Pons (tissue), 1 donor: ENCODE measurements at regions not wholly inside any gene's neighbourhood (a gene's known extent, or its start where the extent isn't known, plus 50 kb on each side); places are given as distances from the start of the nearest gene placed in this dataset.

Experiments used
- DNase-seq: peaks from one replicate; pipeline ENCODE4 v3.0.0-alpha.2; 2016; ENCODE audit warnings: low spot score

GRCh38 chr12:53803194-53803593, 51.4 kb upstream of the CISTR start:
- DNase-seq, result no peak

- DNase-seq, result no peak
These were observed 51.9 kb upstream of the CISTR start for GRCh38 chr12:53803703-53804102.

DNA sequence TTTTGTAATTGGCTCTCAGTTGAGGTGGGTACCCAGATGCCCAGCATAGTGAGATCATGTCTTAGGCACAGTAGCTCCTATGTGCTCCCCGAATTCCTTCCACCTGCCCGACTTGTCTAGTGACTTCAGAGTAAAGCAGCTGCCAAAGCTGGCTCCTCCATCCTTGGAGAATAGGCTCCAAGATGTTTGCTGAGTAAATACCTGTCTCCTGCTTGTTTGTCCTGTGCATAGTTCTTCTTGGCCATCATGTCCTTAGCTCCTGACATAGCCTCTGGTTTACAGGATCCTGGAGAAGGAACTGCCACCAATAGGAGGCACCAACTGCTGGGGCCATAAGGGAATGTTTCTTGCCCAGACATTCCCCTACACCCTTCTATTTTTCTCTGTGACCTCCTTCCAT, 52.6 kb upstream of the CISTR start:
- DNase-seq, result no peak

GRCh38 chr12:53805067-53805466, 53.3 kb upstream of the CISTR start:
- DNase-seq, result no peak

DNA sequence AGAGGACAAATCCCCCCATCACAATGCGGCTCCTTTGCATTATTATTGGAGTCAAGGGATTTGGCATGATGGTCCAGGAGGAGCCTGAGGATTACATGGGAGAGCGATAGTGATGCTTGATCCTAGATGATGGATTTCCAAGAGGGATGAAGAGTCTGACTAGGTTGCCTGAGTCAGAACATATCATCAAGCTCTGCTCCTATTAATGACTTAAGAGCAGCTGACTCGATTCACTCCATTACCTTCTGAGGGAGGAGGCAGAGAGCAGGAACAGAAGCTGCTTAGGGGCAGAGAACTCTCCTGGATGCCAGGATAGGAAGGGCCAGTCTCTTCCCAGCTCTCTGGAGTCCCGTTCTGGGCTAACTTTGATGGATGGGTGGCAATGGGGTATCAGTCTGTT, 54.0 kb upstream of the CISTR start:
- DNase-seq, result no peak

DNA sequence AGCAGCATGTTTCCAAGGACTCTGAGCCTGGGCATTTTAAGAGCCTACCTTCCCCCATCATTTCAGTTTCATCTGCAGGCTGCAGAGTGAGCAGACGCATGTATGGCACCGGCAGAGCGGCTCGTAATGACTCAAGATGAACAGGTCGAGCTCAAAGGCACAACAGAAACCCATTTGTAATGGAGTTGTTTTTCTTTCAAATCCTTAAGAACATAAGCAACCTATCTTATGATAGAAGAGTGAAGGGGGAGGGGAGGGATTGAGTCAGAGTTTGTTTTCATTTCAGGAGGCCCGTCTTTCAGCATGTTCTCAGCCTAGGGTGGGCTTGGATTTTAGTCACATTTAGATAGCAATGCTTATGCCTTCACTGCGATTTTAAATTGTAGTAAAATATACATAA, 54.9 kb upstream of the CISTR start:
- no peak for DNase-seq

DNA sequence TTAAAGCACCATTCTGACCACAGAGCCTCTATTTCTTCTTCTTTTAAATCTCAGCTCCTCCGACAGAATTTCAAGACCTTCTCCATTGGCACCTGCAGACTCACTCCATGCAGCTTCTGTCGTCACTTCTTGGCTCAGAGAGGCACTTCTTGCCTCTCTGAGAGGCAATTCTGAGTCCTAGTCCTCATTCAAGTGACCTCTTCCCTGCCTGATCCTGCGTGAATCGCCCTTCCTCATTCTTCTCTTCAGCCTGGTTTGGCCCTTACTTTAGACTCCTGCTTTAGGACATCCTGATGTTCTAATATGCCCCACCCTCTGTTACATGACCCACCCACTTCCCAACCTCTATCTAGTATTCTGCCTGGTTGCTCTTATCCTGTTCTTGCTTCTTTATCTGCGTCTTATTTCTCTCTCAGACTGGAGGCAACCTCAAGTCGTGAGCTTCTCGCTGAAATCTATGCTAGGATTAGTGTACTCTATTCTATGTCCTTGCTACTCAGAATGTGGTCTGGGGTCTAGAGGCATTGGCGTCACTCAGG, 55.6 kb upstream of the CISTR start:
- DNase-seq, result no peak

DNA sequence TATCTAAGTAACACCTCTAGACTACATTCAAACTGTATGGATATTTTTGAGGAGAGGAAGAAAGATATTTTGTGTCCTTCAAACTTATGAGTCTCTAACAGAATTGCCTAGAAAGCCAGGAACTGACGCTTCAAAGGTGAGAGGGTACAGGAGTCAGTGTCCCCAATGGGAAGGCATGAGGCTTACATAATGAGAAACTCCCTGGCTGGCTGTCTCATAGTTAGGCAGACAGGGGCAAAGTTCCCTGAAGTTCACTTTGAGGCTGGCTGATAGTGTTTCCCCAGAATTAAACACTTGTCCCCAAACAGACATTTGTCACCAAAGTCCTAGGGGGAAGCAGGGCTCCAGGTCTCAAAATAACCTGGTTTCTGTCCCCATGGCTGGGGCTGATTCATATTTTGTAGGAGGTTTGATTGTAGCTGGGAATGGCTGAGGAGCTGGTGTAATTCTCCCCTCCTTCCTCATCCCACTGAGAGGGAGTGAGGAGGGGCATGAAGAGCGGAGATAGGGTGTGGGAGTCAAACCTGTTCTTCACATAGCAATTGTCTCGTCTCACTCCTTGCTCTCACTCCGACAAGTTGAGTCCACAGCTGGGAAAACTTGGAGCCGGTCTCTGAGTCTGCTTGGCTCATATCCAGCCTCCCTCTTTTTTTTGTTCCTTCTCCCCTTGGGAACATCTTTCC, 56.4 kb upstream of the CISTR start:
- DNase-seq, result no peak

GRCh38 chr12:53809005-53809404, 57.2 kb upstream of the CISTR start:
- DNase-seq, result no peak

DNA sequence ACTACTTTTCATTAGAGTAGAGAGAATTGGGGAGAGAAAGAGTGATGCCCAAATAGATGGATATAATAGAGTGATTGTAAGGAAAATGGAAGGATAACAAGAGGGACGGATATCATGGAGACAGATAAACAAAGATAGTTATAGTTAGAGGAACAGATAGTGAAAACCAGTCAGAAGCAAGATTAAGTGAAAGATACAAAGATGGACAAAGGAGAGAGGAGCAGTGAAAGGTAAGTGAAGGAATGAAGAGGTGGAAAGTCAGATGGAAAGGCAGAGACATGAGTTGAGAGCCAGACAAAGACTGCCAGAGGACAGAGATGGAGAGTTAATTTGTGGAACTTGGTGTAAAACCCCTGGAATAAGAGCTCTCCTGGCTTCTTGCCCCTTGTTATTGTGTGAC, 59.2 kb upstream of the CISTR start:
- no peak for DNase-seq

DNA sequence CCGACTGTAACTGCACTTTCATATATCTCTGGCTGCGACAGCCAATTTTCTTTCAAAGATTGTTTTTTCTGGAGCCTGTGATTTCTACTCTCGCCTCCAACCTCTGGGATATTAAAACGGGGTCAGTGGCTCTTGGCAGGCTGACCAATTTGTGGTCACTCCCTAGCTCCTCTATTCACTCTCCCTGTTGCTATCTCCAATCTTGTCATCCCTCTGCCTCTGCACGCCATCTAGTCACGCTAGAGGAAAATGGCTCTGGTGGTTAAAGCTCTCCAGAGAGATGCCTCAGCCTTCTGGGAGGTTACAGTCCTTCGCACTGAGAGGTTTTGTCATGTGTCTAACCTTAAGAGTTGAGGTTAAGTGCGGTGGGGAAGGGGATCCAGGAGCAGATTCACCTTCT, 59.8 kb upstream of the CISTR start:
- no peak for DNase-seq

- DNase-seq, result no peak
These were observed 64.7 kb upstream of the CISTR start for GRCh38 chr12:53816360-53817020.

DNA sequence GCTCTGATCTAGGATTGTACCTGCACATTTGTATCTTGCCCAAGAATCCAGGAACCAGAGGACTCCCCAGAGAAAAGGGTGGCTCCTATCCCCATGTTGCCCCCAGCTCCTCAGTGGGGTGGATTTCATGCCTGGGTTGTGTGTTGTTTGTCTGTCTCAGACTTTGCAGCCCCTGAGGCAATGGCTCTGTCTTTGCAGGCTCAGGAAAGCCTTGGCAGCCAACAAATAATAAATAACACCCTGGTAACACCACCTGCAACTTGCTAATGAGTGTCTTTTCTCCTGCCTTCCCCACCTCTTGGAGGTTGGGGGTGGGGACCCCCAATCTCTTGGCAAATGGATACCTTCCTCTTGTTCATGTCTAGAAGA, 65.2 kb upstream of the CISTR start:
- no peak for DNase-seq

GRCh38 chr12:53820514-53821306, 68.9 kb upstream of the CISTR start:
- DNase-seq, result no peak

- DNase-seq, result no peak
These were observed 72.4 kb upstream of the CISTR start for GRCh38 chr12:53824001-53824712.

DNA sequence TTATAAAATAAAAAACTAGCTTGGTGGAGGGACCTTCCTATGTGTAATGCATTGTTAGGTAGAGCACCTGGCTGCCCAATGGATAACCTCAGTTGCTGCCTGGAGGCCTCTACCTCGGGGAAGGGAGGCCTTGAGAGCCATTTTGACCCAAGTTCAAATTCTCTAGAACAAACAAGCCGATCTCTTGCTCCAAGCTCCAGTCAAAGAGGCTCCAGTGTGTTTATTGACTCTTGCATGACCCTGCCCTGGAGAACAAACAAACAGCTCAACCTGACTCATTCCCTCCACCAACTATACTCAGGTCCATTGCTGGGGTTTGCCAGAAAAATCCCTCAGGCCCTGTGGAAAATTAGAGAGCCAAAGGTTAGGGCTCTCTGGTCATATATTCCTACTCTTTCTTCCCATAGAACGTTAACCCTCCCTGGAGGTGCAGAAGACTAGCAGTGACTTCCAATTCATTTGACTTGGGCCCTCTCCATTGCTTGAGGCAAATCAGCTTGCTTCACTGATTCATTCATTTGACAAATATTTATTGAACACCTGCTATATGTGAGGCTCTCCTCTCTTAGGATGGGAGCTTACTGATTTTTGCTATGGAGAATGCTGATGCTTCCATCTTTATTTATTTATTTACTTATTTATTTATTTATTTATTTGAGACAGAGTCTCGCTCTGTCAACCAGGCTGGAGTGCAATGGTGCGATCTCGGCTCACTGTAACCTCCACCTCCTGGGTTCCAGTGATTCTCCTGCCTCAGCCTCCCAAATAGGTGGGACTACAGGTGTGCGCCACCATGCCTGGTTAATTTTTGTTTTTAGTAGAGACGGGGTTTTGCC, 73.7 kb upstream of the CISTR start:
- DNase-seq, result no peak

GRCh38 chr12:53827306-53827705, 75.5 kb upstream of the CISTR start:
- DNase-seq, result no peak

- DNase-seq, result no peak
These were observed 76.8 kb upstream of the CISTR start for GRCh38 chr12:53828598-53828997.

- DNase-seq, result no peak
These were observed 77.5 kb upstream of the CISTR start for GRCh38 chr12:53829130-53829819.

- DNase-seq, result no peak
These were observed 78.9 kb upstream of the CISTR start for GRCh38 chr12:53830631-53831030.

GRCh38 chr12:53836119-53836655, 84.4 kb upstream of the CISTR start:
- no peak for DNase-seq
